Hematopoietic multipotent progenitor cell treated with erythropoietin and hydrocortisone succinate and interleukin-3 and kit ligand, for 6 days (in vitro differentiated cells): ENCODE measurements at regions not wholly inside any gene's neighbourhood (a gene's known extent, or its start where the extent isn't known, plus 50 kb on each side); places are given as distances from the start of the nearest gene placed in this dataset.
"Not testable (repeated sequence)": the region's sequence is repeated elsewhere in the genome, so short reads cannot be mapped to it uniquely, and the experiment has no call there.

ENCODE experiments used
- DNase-seq: peaks from one replicate; pipeline ENCODE4 v3.0.0-alpha.2; 2015

- no peak for DNase-seq
These were observed 129.9 kb downstream of the NOC3L start for GRCh38 chr10:94232711-94233383.

- no peak for DNase-seq
These were observed 127.3 kb downstream of the NOC3L start for GRCh38 chr10:94235461-94235860.

GRCh38 chr10:94238006-94238617 lies 124.6 kb downstream of the NOC3L start:
- no peak for DNase-seq

GRCh38 chr10:94239696-94240095 lies 123.0 kb downstream of the NOC3L start:
- DNase-seq: no peak

GRCh38 chr10:94240491-94240890 lies 122.2 kb downstream of the NOC3L start:
- no peak for DNase-seq

GRCh38 chr10:94240901-94241300 lies 121.8 kb downstream of the NOC3L start:
- no peak for DNase-seq

GRCh38 chr10:94251098-94251497 lies 111.6 kb downstream of the NOC3L start:
- DNase-seq: no peak

- no peak for DNase-seq
These were observed 111.2 kb downstream of the NOC3L start for GRCh38 chr10:94251568-94251967.

GRCh38 chr10:94257407-94257806 lies 105.3 kb downstream of the NOC3L start:
- DNase-seq: not testable (repeated sequence)

GRCh38 chr10:94260455-94260854 lies 102.3 kb downstream of the NOC3L start:
- DNase-seq: no peak

GRCh38 chr10:94264085-94264484 lies 98.7 kb downstream of the NOC3L start:
- peak; percentile 6 for DNase-seq

GRCh38 chr10:94266091-94266490 lies 96.6 kb downstream of the NOC3L start:
- no peak for DNase-seq

GRCh38 chr10:94268652-94269051 lies 94.1 kb downstream of the NOC3L start:
- DNase-seq: no peak

GRCh38 chr10:94274142-94274787 lies 88.5 kb downstream of the NOC3L start:
- DNase-seq: no peak

GRCh38 chr10:94276140-94276539 lies 86.6 kb downstream of the NOC3L start:
- DNase-seq: no peak

- no peak for DNase-seq
These were observed 85.3 kb downstream of the NOC3L start for GRCh38 chr10:94277450-94277849.

GRCh38 chr10:94279835-94280709 lies 82.7 kb downstream of the NOC3L start:
- DNase-seq: peak; percentile 83

GRCh38 chr10:94281654-94282053 lies 81.1 kb downstream of the NOC3L start:
- DNase-seq: no peak

- DNase-seq: no peak
These were observed 80.4 kb downstream of the NOC3L start for GRCh38 chr10:94282369-94282768.
